AG09319 (cell line): ENCODE measurements at regions not wholly inside any gene's neighbourhood (a gene's known extent, or its start where the extent isn't known, plus 50 kb on each side); places are given as distances from the start of the nearest gene placed in this dataset.
"Not testable (repeated sequence)": the region's sequence is repeated elsewhere in the genome, so short reads cannot be mapped to it uniquely, and the experiment has no call there.

ENCODE experiments used
- DNase-seq: peaks from one replicate; pipeline ENCODE4 v3.0.0-alpha.2; 2010; ENCODE audit warnings: low read depth; ENCODE audit errors: extremely low read depth
- CTCF ChIP-seq: IDR thresholded peaks from 2 replicates; pipeline ENCODE4 v1.5.1; 2011; ENCODE audit warnings: low read depth, mild to moderate bottlenecking, inconsistent platforms, low read length, moderate library complexity

- no peak for DNase-seq
- no peak for TF ChIP-seq CTCF
Observed at GRCh38 chr6:140160909-140161308, 786.5 kb upstream of the CITED2 start.

GRCh38 chr6:140160494-140160893 lies 786.0 kb upstream of the CITED2 start:
- DNase-seq: no peak
- no peak for TF ChIP-seq CTCF

GRCh38 chr6:140156131-140156530 lies 781.7 kb upstream of the CITED2 start:
- no peak for TF ChIP-seq CTCF
- no peak for DNase-seq

- no peak for DNase-seq
- TF ChIP-seq CTCF: no peak
Observed at GRCh38 chr6:140155451-140156126, 781.1 kb upstream of the CITED2 start.

- DNase-seq: no peak
- no peak for TF ChIP-seq CTCF
Observed at GRCh38 chr6:140153703-140154102, 779.3 kb upstream of the CITED2 start.

- not testable (repeated sequence) for DNase-seq
Observed at GRCh38 chr6:140147825-140148814, 773.7 kb upstream of the CITED2 start.

GRCh38 chr6:140140891-140141290 lies 766.4 kb upstream of the CITED2 start:
- DNase-seq: no peak
- TF ChIP-seq CTCF: no peak
